GM23338 (cell line): ENCODE measurements at regions not wholly inside any gene's neighbourhood (a gene's known extent, or its start where the extent isn't known, plus 50 kb on each side); places are given as distances from the start of the nearest gene placed in this dataset.

Experiments used
- ATAC-seq: fragments of 200-7000 bp; cut with Tn5 transposase; 3 replicates; pipeline ENCODE4 v1.9.1; 2020
- DNase-seq: peaks from one replicate; pipeline ENCODE4 v3.0.0-alpha.2; 2015; ENCODE audit warnings: low spot score
- H2AFZ ChIP-seq: fragments of 200-600 bp; sonication (generic); 2 replicates; pipeline ENCODE4 v1.8.0; 2016; ENCODE audit warnings: antibody characterized with exemption, mild to moderate bottlenecking, moderate library complexity
- H3F3A ChIP-seq: fragments of 200-600 bp; sonication (generic); replicated peaks from 2 replicates; pipeline ENCODE4 v1.8.0; 2017; ENCODE audit warnings: antibody characterized with exemption, mixed run types, low read depth
- H3K27ac ChIP-seq: fragments of 200-600 bp; sonication (generic); 2 replicates; pipeline ENCODE4 v1.6.1; 2016; ENCODE audit warnings: low read depth
- H3K27me3 ChIP-seq: fragments of 200-600 bp; sonication (generic); 2 replicates; pipeline ENCODE4 v1.8.0; 2016; ENCODE audit warnings: mild to moderate bottlenecking, mixed run types, moderate library complexity; ENCODE audit not compliant: insufficient read depth
- H3K36me3 ChIP-seq: fragments of 200-600 bp; sonication (generic); 2 replicates; pipeline ENCODE4 v1.8.0; 2016; ENCODE audit warnings: mild to moderate bottlenecking; ENCODE audit not compliant: insufficient read depth
- H3K4me1 ChIP-seq: fragments of 200-600 bp; sonication (generic); 2 replicates; pipeline ENCODE4 v1.8.0; 2016; ENCODE audit warnings: mild to moderate bottlenecking, moderate library complexity; ENCODE audit not compliant: insufficient read depth
- H3K4me2 ChIP-seq: fragments of 200-600 bp; sonication (generic); 2 replicates; pipeline ENCODE4 v1.7.1; 2017; ENCODE audit warnings: mixed run types
- H3K4me3 ChIP-seq: fragments of 200-600 bp; sonication (generic); 2 replicates; pipeline ENCODE4 v1.6.1; 2016; ENCODE audit warnings: mixed run types
- H3K79me2 ChIP-seq: fragments of 200-600 bp; sonication (generic); replicated peaks from 2 replicates; pipeline ENCODE4 v1.8.0; 2017; ENCODE audit warnings: mild to moderate bottlenecking; ENCODE audit not compliant: insufficient read depth
- H3K9me2 ChIP-seq: fragments of 200-600 bp; sonication (generic); 2 replicates; pipeline ENCODE4 v1.8.0; 2017; ENCODE audit not compliant: insufficient read depth
- H4K20me1 ChIP-seq: fragments of 200-600 bp; sonication (generic); replicated peaks from 2 replicates; pipeline ENCODE4 v1.8.0; 2017; ENCODE audit warnings: mild to moderate bottlenecking; ENCODE audit not compliant: insufficient read depth
- H3K27ac Mint-ChIP-seq: 2 replicates; pipeline ENCODE4 v1.8.0; 2020; ENCODE audit warnings: inconsistent platforms, mild to moderate bottlenecking, moderate library complexity, mixed read lengths
- H3K27me3 Mint-ChIP-seq: 3 replicates; pipeline ENCODE4 v1.8.0; 2022; ENCODE audit warnings: low read depth, mild to moderate bottlenecking, moderate library complexity, mixed read lengths, inconsistent platforms; ENCODE audit not compliant: insufficient read depth, poor library complexity
- H3K36me3 Mint-ChIP-seq: 3 replicates; pipeline ENCODE4 v1.8.0; 2021; ENCODE audit warnings: low read depth, mild to moderate bottlenecking, inconsistent platforms, moderate library complexity, mixed read lengths
- H3K4me1 Mint-ChIP-seq: 3 replicates; pipeline ENCODE4 v1.8.0; 2020; ENCODE audit warnings: mild to moderate bottlenecking, inconsistent platforms, mixed read lengths
- H3K4me3 Mint-ChIP-seq: 3 replicates; pipeline ENCODE4 v1.8.0; 2021; ENCODE audit warnings: moderate library complexity, mild to moderate bottlenecking, inconsistent platforms, mixed read lengths
- H3K9me3 Mint-ChIP-seq: 3 replicates; pipeline ENCODE4 v1.8.0; 2020; ENCODE audit warnings: moderate library complexity, mild to moderate bottlenecking, inconsistent platforms, mixed read lengths
- CREB1 ChIP-seq: fragments of 250-450 bp; sonication (Bioruptor Pico); IDR thresholded peaks from 2 replicates; pipeline ENCODE4 v1.5.0; 2020; ENCODE audit warnings: low read depth, mild to moderate bottlenecking, moderate library complexity
- EZH2 ChIP-seq: fragments of 200-600 bp; sonication (generic); IDR thresholded peaks from one replicate; pipeline ENCODE4 v1.8.0; 2017; ENCODE audit warnings: antibody characterized with exemption, mild to moderate bottlenecking, low read depth; ENCODE audit not compliant: unreplicated experiment
- EZH2phosphoT487 ChIP-seq: fragments of 200-600 bp; sonication (generic); IDR thresholded peaks from one replicate; pipeline ENCODE4 v1.8.1; 2018; ENCODE audit warnings: antibody characterized with exemption; ENCODE audit not compliant: unreplicated experiment
- JUNB ChIP-seq: IDR thresholded peaks from one replicate; pipeline ENCODE4 v1.6.1; 2016; ENCODE audit warnings: antibody characterized with exemption; ENCODE audit not compliant: unreplicated experiment
- NANOG ChIP-seq: IDR thresholded peaks from 2 replicates; pipeline ENCODE4 v1.6.1; 2016; ENCODE audit warnings: antibody characterized with exemption, borderline replicate concordance
- POLR2AphosphoS5 ChIP-seq: IDR thresholded peaks from 2 replicates; pipeline ENCODE4 v1.6.1; 2016; ENCODE audit warnings: antibody characterized with exemption, low read depth
- STAT1 ChIP-seq: IDR thresholded peaks from one replicate; pipeline ENCODE4 v1.6.1; 2016; ENCODE audit warnings: antibody characterized with exemption; ENCODE audit not compliant: unreplicated experiment
- ZNF114 ChIP-seq: fragments of 250-450 bp; sonication (Bioruptor Pico); IDR thresholded peaks from 2 replicates; pipeline ENCODE4 v1.5.0; 2020; ENCODE audit warnings: mild to moderate bottlenecking, moderate library complexity
- ZNF331 ChIP-seq: fragments of 250-450 bp; sonication (Bioruptor Pico); IDR thresholded peaks from 2 replicates; pipeline ENCODE4 v1.5.0; 2020; ENCODE audit warnings: low read depth, mild to moderate bottlenecking, moderate library complexity
- TF ChIP-seq, protein P1 (sequence below): IDR thresholded peaks from 2 replicates; pipeline ENCODE4 v1.6.1; 2016; ENCODE audit warnings: antibody characterized with exemption
- TF ChIP-seq, protein P2 (sequence below): IDR thresholded peaks from one replicate; pipeline ENCODE4 v1.6.1; 2018; ENCODE audit warnings: antibody characterized with exemption; ENCODE audit not compliant: unreplicated experiment
- TF ChIP-seq, protein P3 (sequence below), 2 experiments: fragments of 200-600 bp in 1 of 2; sonication (generic) in 1 of 2; conservative IDR thresholded peaks; 2 replicates each; pipeline versions ENCODE4 v1.5.1 to v1.6.1; 2016 to 2017; ENCODE audit warnings: antibody characterized with exemption in 2 of 2, low read depth in 2 of 2, mild to moderate bottlenecking in 2 of 2, moderate library complexity in 1 of 2
- TF ChIP-seq, protein P4 (sequence below): fragments of 250-450 bp; sonication (Bioruptor Pico); IDR thresholded peaks from 2 replicates; pipeline ENCODE4 v1.5.0; 2020; ENCODE audit warnings: mild to moderate bottlenecking, moderate library complexity

DNA sequence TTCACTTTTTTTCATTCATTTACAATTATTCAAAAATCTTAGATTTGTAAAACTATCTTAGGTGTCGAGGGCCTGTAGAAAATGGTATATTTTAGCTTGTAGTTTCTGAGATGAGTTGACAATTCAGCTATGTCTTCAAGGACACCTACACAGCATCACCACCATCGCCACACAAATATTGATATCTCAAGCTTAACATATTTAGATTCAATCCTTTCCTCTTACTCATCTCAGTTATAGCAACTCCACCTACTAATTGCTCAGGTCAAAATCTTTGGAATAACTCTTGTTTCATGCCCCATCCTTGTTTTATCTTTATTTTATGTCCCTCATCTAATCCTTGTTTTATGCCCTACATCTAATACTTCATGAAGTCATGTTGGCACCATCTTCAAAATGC is 276.8 kb downstream of the CDH11 start:
- Histone ChIP-seq H3K4me3 (no peak overlapping the region), H3F3A (no peaks in the 10 kb centered on the region), H3K27me3 (no peaks in the 10 kb centered on the region), H3K79me2 (no peaks in the 10 kb centered on the region), H3K36me3 (no peaks in the 10 kb centered on the region), H3K27ac (no peak overlapping the region), H3K4me1 (no peaks in the 10 kb centered on the region), H2AFZ (no peak overlapping the region), H3K4me2 (no peak overlapping the region), H4K20me1 (no peaks in the 10 kb centered on the region), H3K9me2 (0 out of 2 replicates have a peak, but pooled peaks cover 3% of the 10 kb centered on the region)
- Mint-ChIP-seq H3K9me3 (no peaks in the 10 kb centered on the region), H3K36me3 (no peaks in the 10 kb centered on the region), H3K27ac (no peak overlapping the region), H3K4me3 (no peak overlapping the region), H3K27me3 (no peaks in the 10 kb centered on the region), H3K4me1 (no peaks in the 10 kb centered on the region)
- TF ChIP-seq ZNF331 (CRISPR knock-in tag) = no peak
- TF ChIP-seq CREB1 (CRISPR knock-in tag) = no peak
- TF ChIP-seq, protein P1, sequence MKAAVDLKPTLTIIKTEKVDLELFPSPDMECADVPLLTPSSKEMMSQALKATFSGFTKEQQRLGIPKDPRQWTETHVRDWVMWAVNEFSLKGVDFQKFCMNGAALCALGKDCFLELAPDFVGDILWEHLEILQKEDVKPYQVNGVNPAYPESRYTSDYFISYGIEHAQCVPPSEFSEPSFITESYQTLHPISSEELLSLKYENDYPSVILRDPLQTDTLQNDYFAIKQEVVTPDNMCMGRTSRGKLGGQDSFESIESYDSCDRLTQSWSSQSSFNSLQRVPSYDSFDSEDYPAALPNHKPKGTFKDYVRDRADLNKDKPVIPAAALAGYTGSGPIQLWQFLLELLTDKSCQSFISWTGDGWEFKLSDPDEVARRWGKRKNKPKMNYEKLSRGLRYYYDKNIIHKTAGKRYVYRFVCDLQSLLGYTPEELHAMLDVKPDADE = no peak
- TF ChIP-seq, protein P2, sequence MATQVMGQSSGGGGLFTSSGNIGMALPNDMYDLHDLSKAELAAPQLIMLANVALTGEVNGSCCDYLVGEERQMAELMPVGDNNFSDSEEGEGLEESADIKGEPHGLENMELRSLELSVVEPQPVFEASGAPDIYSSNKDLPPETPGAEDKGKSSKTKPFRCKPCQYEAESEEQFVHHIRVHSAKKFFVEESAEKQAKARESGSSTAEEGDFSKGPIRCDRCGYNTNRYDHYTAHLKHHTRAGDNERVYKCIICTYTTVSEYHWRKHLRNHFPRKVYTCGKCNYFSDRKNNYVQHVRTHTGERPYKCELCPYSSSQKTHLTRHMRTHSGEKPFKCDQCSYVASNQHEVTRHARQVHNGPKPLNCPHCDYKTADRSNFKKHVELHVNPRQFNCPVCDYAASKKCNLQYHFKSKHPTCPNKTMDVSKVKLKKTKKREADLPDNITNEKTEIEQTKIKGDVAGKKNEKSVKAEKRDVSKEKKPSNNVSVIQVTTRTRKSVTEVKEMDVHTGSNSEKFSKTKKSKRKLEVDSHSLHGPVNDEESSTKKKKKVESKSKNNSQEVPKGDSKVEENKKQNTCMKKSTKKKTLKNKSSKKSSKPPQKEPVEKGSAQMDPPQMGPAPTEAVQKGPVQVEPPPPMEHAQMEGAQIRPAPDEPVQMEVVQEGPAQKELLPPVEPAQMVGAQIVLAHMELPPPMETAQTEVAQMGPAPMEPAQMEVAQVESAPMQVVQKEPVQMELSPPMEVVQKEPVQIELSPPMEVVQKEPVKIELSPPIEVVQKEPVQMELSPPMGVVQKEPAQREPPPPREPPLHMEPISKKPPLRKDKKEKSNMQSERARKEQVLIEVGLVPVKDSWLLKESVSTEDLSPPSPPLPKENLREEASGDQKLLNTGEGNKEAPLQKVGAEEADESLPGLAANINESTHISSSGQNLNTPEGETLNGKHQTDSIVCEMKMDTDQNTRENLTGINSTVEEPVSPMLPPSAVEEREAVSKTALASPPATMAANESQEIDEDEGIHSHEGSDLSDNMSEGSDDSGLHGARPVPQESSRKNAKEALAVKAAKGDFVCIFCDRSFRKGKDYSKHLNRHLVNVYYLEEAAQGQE = no peak
- TF ChIP-seq STAT1 = no peak
- TF ChIP-seq JUNB = no peak
- no peak for TF ChIP-seq POLR2AphosphoS5
- TF ChIP-seq ZNF114 (CRISPR knock-in tag) = no peak
- TF ChIP-seq, protein P3, sequence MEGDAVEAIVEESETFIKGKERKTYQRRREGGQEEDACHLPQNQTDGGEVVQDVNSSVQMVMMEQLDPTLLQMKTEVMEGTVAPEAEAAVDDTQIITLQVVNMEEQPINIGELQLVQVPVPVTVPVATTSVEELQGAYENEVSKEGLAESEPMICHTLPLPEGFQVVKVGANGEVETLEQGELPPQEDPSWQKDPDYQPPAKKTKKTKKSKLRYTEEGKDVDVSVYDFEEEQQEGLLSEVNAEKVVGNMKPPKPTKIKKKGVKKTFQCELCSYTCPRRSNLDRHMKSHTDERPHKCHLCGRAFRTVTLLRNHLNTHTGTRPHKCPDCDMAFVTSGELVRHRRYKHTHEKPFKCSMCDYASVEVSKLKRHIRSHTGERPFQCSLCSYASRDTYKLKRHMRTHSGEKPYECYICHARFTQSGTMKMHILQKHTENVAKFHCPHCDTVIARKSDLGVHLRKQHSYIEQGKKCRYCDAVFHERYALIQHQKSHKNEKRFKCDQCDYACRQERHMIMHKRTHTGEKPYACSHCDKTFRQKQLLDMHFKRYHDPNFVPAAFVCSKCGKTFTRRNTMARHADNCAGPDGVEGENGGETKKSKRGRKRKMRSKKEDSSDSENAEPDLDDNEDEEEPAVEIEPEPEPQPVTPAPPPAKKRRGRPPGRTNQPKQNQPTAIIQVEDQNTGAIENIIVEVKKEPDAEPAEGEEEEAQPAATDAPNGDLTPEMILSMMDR (conservative IDR thresholded peaks at IDR 0.05; ENCODE audit: low read depth in 2 of 2) = no peak
- TF ChIP-seq NANOG = no peak
- no peak for TF ChIP-seq EZH2phosphoT487
- TF ChIP-seq, protein P4, sequence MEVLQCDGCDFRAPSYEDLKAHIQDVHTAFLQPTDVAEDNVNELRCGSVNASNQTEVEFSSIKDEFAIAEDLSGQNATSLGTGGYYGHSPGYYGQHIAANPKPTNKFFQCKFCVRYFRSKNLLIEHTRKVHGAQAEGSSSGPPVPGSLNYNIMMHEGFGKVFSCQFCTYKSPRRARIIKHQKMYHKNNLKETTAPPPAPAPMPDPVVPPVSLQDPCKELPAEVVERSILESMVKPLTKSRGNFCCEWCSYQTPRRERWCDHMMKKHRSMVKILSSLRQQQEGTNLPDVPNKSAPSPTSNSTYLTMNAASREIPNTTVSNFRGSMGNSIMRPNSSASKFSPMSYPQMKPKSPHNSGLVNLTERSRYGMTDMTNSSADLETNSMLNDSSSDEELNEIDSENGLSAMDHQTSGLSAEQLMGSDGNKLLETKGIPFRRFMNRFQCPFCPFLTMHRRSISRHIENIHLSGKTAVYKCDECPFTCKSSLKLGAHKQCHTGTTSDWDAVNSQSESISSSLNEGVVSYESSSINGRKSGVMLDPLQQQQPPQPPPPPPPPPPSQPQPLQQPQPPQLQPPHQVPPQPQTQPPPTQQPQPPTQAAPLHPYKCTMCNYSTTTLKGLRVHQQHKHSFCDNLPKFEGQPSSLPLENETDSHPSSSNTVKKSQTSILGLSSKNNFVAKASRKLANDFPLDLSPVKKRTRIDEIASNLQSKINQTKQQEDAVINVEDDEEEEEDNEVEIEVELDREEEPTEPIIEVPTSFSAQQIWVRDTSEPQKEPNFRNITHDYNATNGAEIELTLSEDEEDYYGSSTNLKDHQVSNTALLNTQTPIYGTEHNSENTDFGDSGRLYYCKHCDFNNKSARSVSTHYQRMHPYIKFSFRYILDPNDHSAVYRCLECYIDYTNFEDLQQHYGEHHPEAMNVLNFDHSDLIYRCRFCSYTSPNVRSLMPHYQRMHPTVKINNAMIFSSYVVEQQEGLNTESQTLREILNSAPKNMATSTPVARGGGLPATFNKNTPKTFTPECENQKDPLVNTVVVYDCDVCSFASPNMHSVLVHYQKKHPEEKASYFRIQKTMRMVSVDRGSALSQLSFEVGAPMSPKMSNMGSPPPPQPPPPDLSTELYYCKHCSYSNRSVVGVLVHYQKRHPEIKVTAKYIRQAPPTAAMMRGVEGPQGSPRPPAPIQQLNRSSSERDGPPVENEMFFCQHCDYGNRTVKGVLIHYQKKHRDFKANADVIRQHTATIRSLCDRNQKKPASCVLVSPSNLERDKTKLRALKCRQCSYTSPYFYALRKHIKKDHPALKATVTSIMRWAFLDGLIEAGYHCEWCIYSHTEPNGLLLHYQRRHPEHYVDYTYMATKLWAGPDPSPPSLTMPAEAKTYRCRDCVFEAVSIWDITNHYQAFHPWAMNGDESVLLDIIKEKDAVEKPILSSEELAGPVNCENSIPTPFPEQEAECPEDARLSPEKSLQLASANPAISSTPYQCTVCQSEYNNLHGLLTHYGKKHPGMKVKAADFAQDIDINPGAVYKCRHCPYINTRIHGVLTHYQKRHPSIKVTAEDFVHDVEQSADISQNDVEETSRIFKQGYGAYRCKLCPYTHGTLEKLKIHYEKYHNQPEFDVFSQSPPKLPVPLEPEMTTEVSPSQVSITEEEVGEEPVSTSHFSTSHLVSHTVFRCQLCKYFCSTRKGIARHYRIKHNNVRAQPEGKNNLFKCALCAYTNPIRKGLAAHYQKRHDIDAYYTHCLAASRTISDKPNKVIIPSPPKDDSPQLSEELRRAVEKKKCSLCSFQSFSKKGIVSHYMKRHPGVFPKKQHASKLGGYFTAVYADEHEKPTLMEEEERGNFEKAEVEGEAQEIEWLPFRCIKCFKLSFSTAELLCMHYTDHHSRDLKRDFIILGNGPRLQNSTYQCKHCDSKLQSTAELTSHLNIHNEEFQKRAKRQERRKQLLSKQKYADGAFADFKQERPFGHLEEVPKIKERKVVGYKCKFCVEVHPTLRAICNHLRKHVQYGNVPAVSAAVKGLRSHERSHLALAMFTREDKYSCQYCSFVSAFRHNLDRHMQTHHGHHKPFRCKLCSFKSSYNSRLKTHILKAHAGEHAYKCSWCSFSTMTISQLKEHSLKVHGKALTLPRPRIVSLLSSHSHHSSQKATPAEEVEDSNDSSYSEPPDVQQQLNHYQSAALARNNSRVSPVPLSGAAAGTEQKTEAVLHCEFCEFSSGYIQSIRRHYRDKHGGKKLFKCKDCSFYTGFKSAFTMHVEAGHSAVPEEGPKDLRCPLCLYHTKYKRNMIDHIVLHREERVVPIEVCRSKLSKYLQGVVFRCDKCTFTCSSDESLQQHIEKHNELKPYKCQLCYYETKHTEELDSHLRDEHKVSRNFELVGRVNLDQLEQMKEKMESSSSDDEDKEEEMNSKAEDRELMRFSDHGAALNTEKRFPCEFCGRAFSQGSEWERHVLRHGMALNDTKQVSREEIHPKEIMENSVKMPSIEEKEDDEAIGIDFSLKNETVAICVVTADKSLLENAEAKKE (CRISPR knock-in tag) = no peak
- no peak for TF ChIP-seq EZH2
- DNase-seq = no peak
- no peak for ATAC-seq
